Upper lobe of left lung (tissue), 6 donors: ENCODE measurements at regions not wholly inside any gene's neighbourhood (a gene's known extent, or its start where the extent isn't known, plus 50 kb on each side); places are given as distances from the start of the nearest gene placed in this dataset.

Experiments used
- ATAC-seq, 2 donors: fragments of 200-7000 bp; cut with Tn5 transposase; one replicate each; pipeline ENCODE4 v1.9.1; 2022; ENCODE audit warnings: mild to moderate bottlenecking in 2 of 2, moderate library complexity in 2 of 2; ENCODE audit not compliant: low FRiP score in 2 of 2
- DNase-seq, 2 donors: peaks; one replicate each; pipeline ENCODE4 v3.0.0-alpha.2; 2019 to 2020
- H3K27ac ChIP-seq, 4 donors: fragments of 200-600 bp; sonication (generic); one replicate each; pipeline ENCODE4 v1.5.1; 2016 to 2019
- H3K27me3 ChIP-seq, 4 donors: fragments of 200-600 bp; sonication (generic); one replicate each; pipeline ENCODE4 v1.5.1; 2017 to 2019
- H3K36me3 ChIP-seq, 4 donors: fragments of 200-600 bp; sonication (generic); one replicate each; pipeline ENCODE4 v1.5.1; 2016 to 2019
- H3K4me1 ChIP-seq, 4 donors: fragments of 200-600 bp; sonication (generic); one replicate each; pipeline ENCODE4 v1.5.1; 2018 to 2019
- H3K4me3 ChIP-seq, 4 donors: fragments of 200-600 bp; sonication (generic); one replicate each; pipeline ENCODE4 v1.5.1; 2017 to 2019; ENCODE audit warnings: mild to moderate bottlenecking in 2 of 4, moderate library complexity in 1 of 4
- H3K9me3 ChIP-seq, 4 donors: fragments of 200-600 bp; sonication (generic); one replicate each; pipeline ENCODE4 v1.5.1; 2018 to 2019
- EP300 ChIP-seq, 4 donors: sonication (generic); formaldehyde crosslinking; IDR thresholded peaks; one replicate each; pipeline ENCODE4 v1.5.1; 2017; ENCODE audit warnings: antibody characterized with exemption in 4 of 4, control low read depth in 2 of 4
- POLR2A ChIP-seq, 4 donors: fragments of 450-650 bp; IDR thresholded peaks; one replicate each; pipeline ENCODE4 v1.5.1; 2016 to 2017; ENCODE audit warnings: antibody characterized with exemption in 4 of 4, mild to moderate bottlenecking in 2 of 4
- POLR2AphosphoS5 ChIP-seq, 2 donors: sonication (generic); formaldehyde crosslinking; IDR thresholded peaks; one replicate each; pipeline ENCODE4 v1.5.1; 2017; ENCODE audit warnings: antibody characterized with exemption in 2 of 2
- WGBS, 2 donors: methylation state at CpG; one replicate each; pipeline ENCODE4 v1.1.5; 2017 to 2018; 5-methylcytosine and 5-hydroxymethylcytosine counted together
- TF ChIP-seq, protein P1 (sequence below), 6 experiments: fragments of 450-650 bp in 4 of 6; fragments of 200-600 bp in 2 of 6; sonication (generic) in 2 of 6; IDR thresholded peaks; one replicate each; pipeline ENCODE4 v1.5.1; 2016 to 2019; ENCODE audit warnings: antibody characterized with exemption in 6 of 6
- donor health status: DM: no; HTN: no; CAD: no; lungs with moderate emphysema.
- donor health status: DM: no; HTN: yes; CAD: no; lungs with severe emphysema.

DNA sequence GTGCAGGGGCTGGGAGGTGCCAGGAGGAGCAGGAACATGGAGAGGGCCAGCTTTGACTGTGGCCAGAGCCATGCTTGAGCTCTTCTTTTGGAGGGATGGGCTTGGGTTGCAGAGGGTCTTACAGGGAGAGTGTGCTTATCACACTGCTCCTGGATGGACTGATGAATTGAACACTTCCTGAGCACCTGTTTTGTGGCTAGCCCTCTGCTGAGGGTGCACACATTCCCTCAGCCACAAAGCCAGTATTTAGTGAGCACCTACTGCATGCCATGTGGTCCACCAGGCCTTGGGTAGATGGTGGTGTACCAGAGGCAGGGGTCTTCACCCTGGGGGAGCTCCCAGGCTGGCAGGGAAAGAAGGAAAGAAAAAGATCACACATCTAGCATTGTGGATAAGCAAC, 118.9 kb downstream of the SLC25A47 start:
- DNase-seq (no peak), ATAC-seq (no peak)
- no peaks in the 10 kb centered on the region for H3K9me3 ChIP-seq
- TF ChIP-seq, protein P1, sequence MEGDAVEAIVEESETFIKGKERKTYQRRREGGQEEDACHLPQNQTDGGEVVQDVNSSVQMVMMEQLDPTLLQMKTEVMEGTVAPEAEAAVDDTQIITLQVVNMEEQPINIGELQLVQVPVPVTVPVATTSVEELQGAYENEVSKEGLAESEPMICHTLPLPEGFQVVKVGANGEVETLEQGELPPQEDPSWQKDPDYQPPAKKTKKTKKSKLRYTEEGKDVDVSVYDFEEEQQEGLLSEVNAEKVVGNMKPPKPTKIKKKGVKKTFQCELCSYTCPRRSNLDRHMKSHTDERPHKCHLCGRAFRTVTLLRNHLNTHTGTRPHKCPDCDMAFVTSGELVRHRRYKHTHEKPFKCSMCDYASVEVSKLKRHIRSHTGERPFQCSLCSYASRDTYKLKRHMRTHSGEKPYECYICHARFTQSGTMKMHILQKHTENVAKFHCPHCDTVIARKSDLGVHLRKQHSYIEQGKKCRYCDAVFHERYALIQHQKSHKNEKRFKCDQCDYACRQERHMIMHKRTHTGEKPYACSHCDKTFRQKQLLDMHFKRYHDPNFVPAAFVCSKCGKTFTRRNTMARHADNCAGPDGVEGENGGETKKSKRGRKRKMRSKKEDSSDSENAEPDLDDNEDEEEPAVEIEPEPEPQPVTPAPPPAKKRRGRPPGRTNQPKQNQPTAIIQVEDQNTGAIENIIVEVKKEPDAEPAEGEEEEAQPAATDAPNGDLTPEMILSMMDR (IDR thresholded peaks at IDR 0.05): no peak
- TF ChIP-seq POLR2A (IDR thresholded peaks at IDR 0.05) (no peak), EP300 (IDR thresholded peaks at IDR 0.05) (no peak), POLR2AphosphoS5 (IDR thresholded peaks at IDR 0.05) (no peak)
- peaks cover 19 to 35% (median 24%) of the 10 kb centered on the region in 4 donors for H3K4me1 ChIP-seq
- H3K27me3 ChIP-seq: no peaks in the 10 kb centered on the region
- H3K36me3 ChIP-seq: no peaks in the 10 kb centered on the region
- no peak overlapping the region for H3K27ac ChIP-seq
- no peak overlapping the region for H3K4me3 ChIP-seq

DNA sequence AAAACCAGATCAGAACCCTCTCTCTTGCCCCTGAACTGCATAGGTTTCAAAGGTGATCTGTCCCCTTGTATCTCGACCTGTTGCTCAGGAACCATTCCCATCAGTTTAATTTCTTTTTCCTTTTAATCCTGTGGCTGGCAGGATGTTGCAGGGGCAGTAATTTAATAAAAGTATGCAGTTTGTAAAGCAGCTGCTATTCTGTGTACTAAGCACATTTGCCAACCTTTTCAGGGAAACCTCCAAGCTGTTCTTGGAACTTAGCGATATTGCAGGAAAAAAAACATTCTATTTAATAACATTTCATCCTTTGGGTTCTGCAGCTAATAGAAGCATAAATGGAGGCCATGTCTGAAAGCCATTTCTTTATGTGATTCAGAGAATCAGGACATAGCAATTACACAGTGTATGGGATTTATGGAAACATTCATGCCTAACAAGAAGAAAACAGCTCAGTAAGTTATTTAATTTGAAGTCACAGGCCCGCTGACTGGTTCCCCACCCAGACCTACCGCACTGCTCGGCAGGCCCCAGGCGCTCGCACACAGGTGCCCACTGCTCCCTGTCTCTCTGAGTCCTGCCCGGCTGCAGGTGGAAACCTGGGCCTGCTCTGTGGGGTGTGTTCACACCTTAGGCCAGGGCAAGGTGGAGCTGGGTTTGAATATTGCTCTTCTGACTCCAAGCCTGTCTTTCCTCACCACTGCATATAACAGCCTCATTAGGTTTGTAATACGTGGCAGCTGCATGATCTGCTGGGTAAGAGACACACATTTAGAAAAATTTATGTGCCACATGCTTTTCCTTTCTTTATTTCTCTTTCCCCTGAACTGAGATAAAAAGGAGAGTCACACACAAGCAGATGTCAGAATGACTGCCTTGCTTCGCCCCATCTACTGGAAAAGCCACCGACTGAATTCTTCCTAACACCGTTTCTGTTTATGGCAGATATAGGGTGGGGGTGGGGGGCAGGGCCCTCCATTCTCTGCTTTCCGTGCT, 119.7 kb downstream of the SLC25A47 start:
- no peak overlapping the region for H3K27ac ChIP-seq
- 90 to 91% methylated on average over 10 to 13 of the region's 13 CpGs for WGBS, 2 donors
- peaks cover 19 to 32% (median 24%) of the 10 kb centered on the region in 4 donors for H3K4me1 ChIP-seq
- DNase-seq (peak in 1 of 2 donors; percentile 61), ATAC-seq (no peak)
- TF ChIP-seq POLR2A (IDR thresholded peaks at IDR 0.05) (no peak), EP300 (IDR thresholded peaks at IDR 0.05) (no peak), POLR2AphosphoS5 (IDR thresholded peaks at IDR 0.05) (no peak)
- TF ChIP-seq, protein P1 (IDR thresholded peaks at IDR 0.05): no peak
- no peaks in the 10 kb centered on the region for H3K27me3 ChIP-seq
- no peak overlapping the region for H3K4me3 ChIP-seq
- H3K36me3 ChIP-seq: no peaks in the 10 kb centered on the region
- no peaks in the 10 kb centered on the region for H3K9me3 ChIP-seq

DNA sequence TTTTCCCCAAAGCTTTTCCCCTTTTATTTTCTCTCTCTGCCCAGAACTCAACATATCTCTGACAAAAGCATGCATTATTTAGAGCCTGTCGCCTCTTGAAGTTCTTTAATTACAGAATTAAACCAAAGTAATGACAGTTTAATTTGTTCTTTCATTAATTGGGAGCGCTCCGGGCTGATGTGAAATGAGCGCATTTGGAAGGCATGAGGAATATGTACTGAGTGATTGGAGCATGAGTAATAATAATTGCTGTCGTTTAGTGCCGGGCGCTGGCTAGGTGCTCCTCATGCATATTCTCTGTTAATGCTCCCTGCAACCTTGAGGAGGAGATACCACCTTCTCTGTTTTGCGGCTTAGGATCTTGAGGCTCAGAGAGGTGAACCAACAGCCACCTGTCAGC, 120.5 kb downstream of the SLC25A47 start:
- TF ChIP-seq, protein P1 (IDR thresholded peaks at IDR 0.05): no peak
- TF ChIP-seq POLR2AphosphoS5 (IDR thresholded peaks at IDR 0.05) (no peak), EP300 (IDR thresholded peaks at IDR 0.05) (no peak), POLR2A (IDR thresholded peaks at IDR 0.05) (no peak)
- H3K4me3 ChIP-seq: no peak overlapping the region
- WGBS, 2 donors: 91 to 92% methylated on average over 8 of the region's 8 CpGs
- no peak overlapping the region for H3K27ac ChIP-seq
- no peaks in the 10 kb centered on the region for H3K36me3 ChIP-seq
- H3K27me3 ChIP-seq: no peaks in the 10 kb centered on the region
- H3K4me1 ChIP-seq: peaks cover 19 to 32% (median 24%) of the 10 kb centered on the region in 4 donors
- no peaks in the 10 kb centered on the region for H3K9me3 ChIP-seq
- ATAC-seq (no peak), DNase-seq (no peak)

DNA sequence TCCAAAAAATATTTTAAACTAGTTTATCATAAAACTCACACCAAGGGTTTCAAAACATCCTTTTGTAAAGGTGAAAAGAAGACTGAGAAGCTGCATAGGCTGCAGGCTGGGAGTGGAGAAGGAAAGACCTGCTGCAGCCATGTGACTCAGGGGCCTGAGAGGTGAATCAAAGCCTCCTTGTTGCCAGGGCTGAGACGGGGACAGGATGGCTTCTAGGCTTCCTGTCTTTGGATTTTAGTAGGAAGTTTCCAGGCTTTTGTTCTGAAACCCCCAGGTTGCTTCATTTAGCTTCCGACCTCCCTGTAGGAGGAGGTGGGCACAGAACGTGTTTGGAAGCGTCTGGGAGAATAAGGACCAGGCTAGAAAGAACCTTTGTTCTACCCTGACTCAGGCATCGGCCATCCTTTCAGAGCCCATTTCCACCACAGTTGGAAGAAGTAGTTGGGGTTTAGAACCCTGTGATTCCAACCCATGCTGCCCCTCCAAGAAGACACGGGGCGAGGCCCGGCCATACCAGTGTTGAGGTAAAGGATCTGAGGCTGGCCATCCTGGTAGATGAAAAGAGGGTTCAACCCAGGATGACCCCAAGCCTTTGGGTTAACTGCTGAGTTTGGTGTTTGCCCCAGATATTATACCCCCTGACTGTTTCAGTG, 122.4 kb downstream of the SLC25A47 start:
- 94 to 95% methylated on average over 5 to 8 of the region's 8 CpGs for WGBS, 2 donors

More for the DNA sequence above, 122.4 kb downstream of the SLC25A47 start:
- DNase-seq (no peak), ATAC-seq (no peak)
- H3K9me3 ChIP-seq: no peaks in the 10 kb centered on the region
- H3K27me3 ChIP-seq: no peaks in the 10 kb centered on the region
- TF ChIP-seq POLR2A (IDR thresholded peaks at IDR 0.05) (no peak), EP300 (IDR thresholded peaks at IDR 0.05) (no peak), POLR2AphosphoS5 (IDR thresholded peaks at IDR 0.05) (no peak)
- TF ChIP-seq, protein P1 (IDR thresholded peaks at IDR 0.05): no peak
- peaks cover 9 to 14% (median 10%) of the 10 kb centered on the region in 4 donors for H3K4me1 ChIP-seq
- H3K27ac ChIP-seq: no peak overlapping the region
- no peak overlapping the region for H3K4me3 ChIP-seq
- H3K36me3 ChIP-seq: no peaks in the 10 kb centered on the region
